Fibroblast of pulmonary artery (primary cell): ENCODE measurements at regions not wholly inside any gene's neighbourhood (a gene's known extent, or its start where the extent isn't known, plus 50 kb on each side); places are given as distances from the start of the nearest gene placed in this dataset.

Experiments used
- DNase-seq: peaks from one replicate; pipeline ENCODE4 v3.0.0-alpha.2; 2010; ENCODE audit warnings: low read depth
- H3K4me3 ChIP-seq: replicated peaks from 2 replicates; pipeline ENCODE4 v1.5.1; 2011; ENCODE audit warnings: low read depth, mild to moderate bottlenecking, control low read depth, low read length, moderate library complexity
- CTCF ChIP-seq: IDR thresholded peaks from 2 replicates; pipeline ENCODE4 v1.5.1; 2011; ENCODE audit warnings: mild to moderate bottlenecking, control low read depth, low read length, inconsistent platforms; ENCODE audit errors: missing control alignments

GRCh38 chr10:91567815-91568214, 65.1 kb downstream of the PPP1R3C start:
- no peak for DNase-seq
- no peak overlapping the region for H3K4me3 ChIP-seq
- TF ChIP-seq CTCF: no peak

- DNase-seq: no peak
- TF ChIP-seq CTCF: no peak
- H3K4me3 ChIP-seq: no peak overlapping the region
These were observed 66.8 kb downstream of the PPP1R3C start for GRCh38 chr10:91566115-91566514.

- no peak for DNase-seq
- TF ChIP-seq CTCF: no peak
- no peak overlapping the region for H3K4me3 ChIP-seq
These were observed 67.6 kb downstream of the PPP1R3C start for GRCh38 chr10:91565226-91565625.

GRCh38 chr10:91564508-91564907, 68.4 kb downstream of the PPP1R3C start:
- no peak for TF ChIP-seq CTCF
- no peak overlapping the region for H3K4me3 ChIP-seq
- no peak for DNase-seq
